Hematopoietic multipotent progenitor cell treated with erythropoietin and hydrocortisone succinate and interleukin-3 and kit ligand, for 4 days (in vitro differentiated cells): ENCODE measurements at regions not wholly inside any gene's neighbourhood (a gene's known extent, or its start where the extent isn't known, plus 50 kb on each side); places are given as distances from the start of the nearest gene placed in this dataset.
"Not testable (repeated sequence)": the region's sequence is repeated elsewhere in the genome, so short reads cannot be mapped to it uniquely, and the experiment has no call there.

Source experiments
- DNase-seq: peaks from one replicate; pipeline ENCODE4 v3.0.0-alpha.2; 2015

GRCh38 chr11:97461044-97461880 is 1071.4 kb downstream of the JRKL start:
- DNase-seq = no peak

GRCh38 chr11:97461934-97462333 is 1072.1 kb downstream of the JRKL start:
- no peak for DNase-seq

GRCh38 chr11:97463891-97464290 is 1074.1 kb downstream of the JRKL start:
- DNase-seq = no peak

GRCh38 chr11:97471480-97471879 is 1081.7 kb downstream of the JRKL start:
- no peak for DNase-seq

- no peak for DNase-seq
These were observed 1097.6 kb downstream of the JRKL start for GRCh38 chr11:97487387-97487786.

GRCh38 chr11:97498891-97499290 is 1109.1 kb downstream of the JRKL start:
- DNase-seq = no peak

GRCh38 chr11:97502201-97502600 is 1112.4 kb downstream of the JRKL start:
- DNase-seq = no peak

- no peak for DNase-seq
These were observed 1116.4 kb downstream of the JRKL start for GRCh38 chr11:97506076-97506759.

- no peak for DNase-seq
These were observed 1124.6 kb downstream of the JRKL start for GRCh38 chr11:97514446-97514845.

GRCh38 chr11:97516688-97517087 is 1126.9 kb downstream of the JRKL start:
- DNase-seq = no peak

- no peak for DNase-seq
These were observed 1135.5 kb downstream of the JRKL start for GRCh38 chr11:97525273-97525672.

GRCh38 chr11:97537407-97538150 is 1147.8 kb downstream of the JRKL start:
- DNase-seq = no peak

GRCh38 chr11:97544431-97544830 is 1154.6 kb downstream of the JRKL start:
- DNase-seq = no peak

GRCh38 chr11:97548280-97548679 is 1158.5 kb downstream of the JRKL start:
- no peak for DNase-seq

- peak; percentile 11 for DNase-seq
These were observed 1167.6 kb downstream of the JRKL start for GRCh38 chr11:97557399-97557798.

GRCh38 chr11:97567801-97568200 is 1178.0 kb downstream of the JRKL start:
- no peak for DNase-seq

- DNase-seq = no peak
These were observed 1180.8 kb downstream of the JRKL start for GRCh38 chr11:97570636-97571035.

GRCh38 chr11:97573771-97574170 is 1184.0 kb downstream of the JRKL start:
- not testable (repeated sequence) for DNase-seq

GRCh38 chr11:97574976-97575665 is 1185.3 kb downstream of the JRKL start:
- no peak for DNase-seq

- peak; percentile 3 for DNase-seq
These were observed 1217.6 kb downstream of the JRKL start for GRCh38 chr11:97607291-97608000.

GRCh38 chr11:97610000-97610399 is 1220.2 kb downstream of the JRKL start:
- peak; percentile 10 for DNase-seq

- DNase-seq = no peak
These were observed 1221.0 kb downstream of the JRKL start for GRCh38 chr11:97610854-97611253.
